K562 (cell line): ENCODE measurements at regions not wholly inside any gene's neighbourhood (a gene's known extent, or its start where the extent isn't known, plus 50 kb on each side); places are given as distances from the start of the nearest gene placed in this dataset.

Source experiments
- CREB1 ChIP-seq, 2 experiments: sonication (generic) in 1 of 2; formaldehyde crosslinking in 1 of 2; IDR thresholded peaks; 2 replicates each; pipeline versions ENCODE4 v1.6.1 to v1.8.0; 2012 to 2022; ENCODE audit warnings: inconsistent platforms in 1 of 2, mild to moderate bottlenecking in 1 of 2, missing genetic modification reagents in 1 of 2, moderate library complexity in 1 of 2
- YY1 ChIP-seq, 3 experiments: IDR thresholded peaks; 2 replicates each; pipeline ENCODE4 v1.6.1; 2011; ENCODE audit warnings: low read length in 2 of 3, mild to moderate bottlenecking in 2 of 3, moderate library complexity in 2 of 3, borderline replicate concordance in 1 of 3, control low read depth in 1 of 3, low read depth in 1 of 3; ENCODE audit not compliant: insufficient read depth in 3 of 3, insufficient replicate concordance in 2 of 3, control insufficient read depth in 1 of 3, insufficient read length in 1 of 3; ENCODE audit errors: extremely low read depth in 1 of 3
- ZNF133 ChIP-seq: fragments of 250-450 bp; sonication (Bioruptor Pico); IDR thresholded peaks from 2 replicates; pipeline ENCODE4 v1.4.0; 2020; ENCODE audit warnings: mild to moderate bottlenecking
- TF ChIP-seq, protein P1 (sequence below), 3 experiments: IDR thresholded peaks in 2 of 3; conservative IDR thresholded peaks in 1 of 3; 2 replicates each; pipeline ENCODE4 v1.5.1; 2011 to 2012; ENCODE audit warnings: low read length in 3 of 3, mild to moderate bottlenecking in 3 of 3, control low read depth in 2 of 3, improper control_type of control experiment in 1 of 3, inconsistent platforms in 1 of 3, low read depth in 1 of 3, mixed read lengths in 1 of 3, moderate library complexity in 1 of 3; ENCODE audit not compliant: insufficient read depth in 2 of 3
- TF ChIP-seq, protein P2 (sequence below): fragments of 250-450 bp; sonication (Bioruptor Pico); IDR thresholded peaks from 2 replicates; pipeline ENCODE4 v1.4.0; 2020; ENCODE audit warnings: mild to moderate bottlenecking
- TF ChIP-seq, protein P3 (sequence below), 2 experiments: fragments of 200-800 bp in 1 of 2; sonication (Bioruptor generic) in 1 of 2; sonication (generic) in 1 of 2; formaldehyde crosslinking in 1 of 2; IDR thresholded peaks in 1 of 2; conservative IDR thresholded peaks in 1 of 2; 2 replicates each; pipeline versions ENCODE4 v1.5.0 to v1.6.1; 2016 to 2020; ENCODE audit warnings: missing compliant biosample characterization in 1 of 2, missing genetic modification characterization in 1 of 2, missing genetic modification reagents in 1 of 2

DNA sequence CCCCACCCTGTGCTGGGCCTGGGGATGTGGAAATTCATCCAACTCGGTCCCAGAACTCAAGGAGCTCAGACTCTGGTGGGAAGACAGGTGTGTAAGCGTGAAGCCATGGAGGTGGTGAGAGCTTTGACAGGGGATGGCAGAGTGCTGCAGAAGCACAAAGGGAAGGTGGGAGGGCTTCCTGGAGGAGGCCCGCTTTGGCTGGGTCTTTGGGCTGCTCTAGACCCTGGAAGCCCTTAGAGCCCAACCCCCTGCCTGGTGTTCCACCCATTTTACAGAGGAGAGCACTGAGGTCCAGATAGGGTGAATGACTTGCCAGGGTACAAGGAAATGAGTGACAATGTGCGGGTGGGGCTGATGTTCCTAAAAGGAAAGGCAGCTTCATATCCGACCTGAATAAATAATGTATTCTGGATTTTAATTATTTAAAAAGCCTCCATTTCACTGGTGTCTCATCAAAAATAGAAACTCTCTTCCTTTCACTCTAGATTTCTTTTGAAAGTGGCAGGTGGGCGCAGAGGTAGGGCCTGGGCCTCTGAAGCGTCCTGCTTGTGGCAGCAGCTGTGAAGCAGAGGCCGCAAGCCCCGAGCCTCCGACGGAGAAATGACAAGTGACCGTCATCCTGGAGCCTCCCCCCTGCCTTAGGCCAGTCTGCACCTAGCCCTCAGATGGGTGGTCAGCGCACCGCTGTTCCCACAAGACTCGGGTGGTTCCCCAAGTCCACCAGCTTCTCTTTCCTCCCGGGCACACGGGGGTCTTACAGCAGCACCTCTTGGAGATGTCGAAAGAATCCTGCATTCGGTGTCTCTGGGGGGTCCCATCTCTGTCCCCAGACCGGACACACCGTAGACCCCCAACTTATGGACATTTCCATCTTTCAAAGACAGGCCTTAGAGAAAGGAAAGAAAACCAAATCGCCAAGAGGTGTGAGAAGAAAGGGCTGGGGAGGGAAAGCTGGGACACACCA is 71.0 kb upstream of the TAF1B start:
- TF ChIP-seq ZNF133 (no peak), CREB1 (IDR thresholded peaks at IDR 0.05) (no peak), CREB1 (CRISPR knock-in tag; IDR thresholded peaks at IDR 0.05) (no peak), YY1 (IDR thresholded peaks at IDR 0.05; ENCODE audit: borderline replicate concordance in 1 of 3, control insufficient read depth in 1 of 3, extremely low read depth in 1 of 3, insufficient read depth in 3 of 3, insufficient read length in 1 of 3, insufficient replicate concordance in 2 of 3, low read depth in 1 of 3, low read length in 2 of 3) (no peak)
- TF ChIP-seq, protein P1, sequence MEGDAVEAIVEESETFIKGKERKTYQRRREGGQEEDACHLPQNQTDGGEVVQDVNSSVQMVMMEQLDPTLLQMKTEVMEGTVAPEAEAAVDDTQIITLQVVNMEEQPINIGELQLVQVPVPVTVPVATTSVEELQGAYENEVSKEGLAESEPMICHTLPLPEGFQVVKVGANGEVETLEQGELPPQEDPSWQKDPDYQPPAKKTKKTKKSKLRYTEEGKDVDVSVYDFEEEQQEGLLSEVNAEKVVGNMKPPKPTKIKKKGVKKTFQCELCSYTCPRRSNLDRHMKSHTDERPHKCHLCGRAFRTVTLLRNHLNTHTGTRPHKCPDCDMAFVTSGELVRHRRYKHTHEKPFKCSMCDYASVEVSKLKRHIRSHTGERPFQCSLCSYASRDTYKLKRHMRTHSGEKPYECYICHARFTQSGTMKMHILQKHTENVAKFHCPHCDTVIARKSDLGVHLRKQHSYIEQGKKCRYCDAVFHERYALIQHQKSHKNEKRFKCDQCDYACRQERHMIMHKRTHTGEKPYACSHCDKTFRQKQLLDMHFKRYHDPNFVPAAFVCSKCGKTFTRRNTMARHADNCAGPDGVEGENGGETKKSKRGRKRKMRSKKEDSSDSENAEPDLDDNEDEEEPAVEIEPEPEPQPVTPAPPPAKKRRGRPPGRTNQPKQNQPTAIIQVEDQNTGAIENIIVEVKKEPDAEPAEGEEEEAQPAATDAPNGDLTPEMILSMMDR (IDR thresholded peaks at IDR 0.05 in 2 of 3, conservative IDR thresholded peaks at IDR 0.05 in 1 of 3; ENCODE audit: insufficient read depth in 2 of 3, low read depth in 1 of 3, low read length in 3 of 3): no peak
- TF ChIP-seq, protein P2, sequence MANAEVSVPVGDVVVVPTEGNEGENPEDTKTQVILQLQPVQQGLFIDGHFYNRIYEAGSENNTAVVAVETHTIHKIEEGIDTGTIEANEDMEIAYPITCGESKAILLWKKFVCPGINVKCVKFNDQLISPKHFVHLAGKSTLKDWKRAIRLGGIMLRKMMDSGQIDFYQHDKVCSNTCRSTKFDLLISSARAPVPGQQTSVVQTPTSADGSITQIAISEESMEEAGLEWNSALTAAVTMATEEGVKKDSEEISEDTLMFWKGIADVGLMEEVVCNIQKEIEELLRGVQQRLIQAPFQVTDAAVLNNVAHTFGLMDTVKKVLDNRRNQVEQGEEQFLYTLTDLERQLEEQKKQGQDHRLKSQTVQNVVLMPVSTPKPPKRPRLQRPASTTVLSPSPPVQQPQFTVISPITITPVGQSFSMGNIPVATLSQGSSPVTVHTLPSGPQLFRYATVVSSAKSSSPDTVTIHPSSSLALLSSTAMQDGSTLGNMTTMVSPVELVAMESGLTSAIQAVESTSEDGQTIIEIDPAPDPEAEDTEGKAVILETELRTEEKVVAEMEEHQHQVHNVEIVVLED: no peak
- TF ChIP-seq, protein P3, sequence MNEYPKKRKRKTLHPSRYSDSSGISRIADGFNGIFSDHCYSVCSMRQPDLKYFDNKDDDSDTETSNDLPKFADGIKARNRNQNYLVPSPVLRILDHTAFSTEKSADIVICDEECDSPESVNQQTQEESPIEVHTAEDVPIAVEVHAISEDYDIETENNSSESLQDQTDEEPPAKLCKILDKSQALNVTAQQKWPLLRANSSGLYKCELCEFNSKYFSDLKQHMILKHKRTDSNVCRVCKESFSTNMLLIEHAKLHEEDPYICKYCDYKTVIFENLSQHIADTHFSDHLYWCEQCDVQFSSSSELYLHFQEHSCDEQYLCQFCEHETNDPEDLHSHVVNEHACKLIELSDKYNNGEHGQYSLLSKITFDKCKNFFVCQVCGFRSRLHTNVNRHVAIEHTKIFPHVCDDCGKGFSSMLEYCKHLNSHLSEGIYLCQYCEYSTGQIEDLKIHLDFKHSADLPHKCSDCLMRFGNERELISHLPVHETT (CRISPR knock-in tag; conservative IDR thresholded peaks at IDR 0.05 in 1 of 2, IDR thresholded peaks at IDR 0.05 in 1 of 2): no peak
